Activated effector memory CD4-positive, alpha-beta T cell treated with Interleukin-2 at 50 U/mL for 16 hours (primary cell): ENCODE measurements at regions not wholly inside any gene's neighbourhood (a gene's known extent, or its start where the extent isn't known, plus 50 kb on each side); places are given as distances from the start of the nearest gene placed in this dataset.

ENCODE experiments used
- DNase-seq: peaks from one replicate; pipeline ENCODE4 v3.0.0-alpha.2; 2020

GRCh38 chr18:77763530-77764145 is 514.0 kb downstream of the GALR1 start:
- DNase-seq, result no peak

GRCh38 chr18:77765468-77765867 is 515.8 kb downstream of the GALR1 start:
- DNase-seq, result no peak

GRCh38 chr18:77766421-77766820 is 516.8 kb downstream of the GALR1 start:
- no peak for DNase-seq

- DNase-seq, result no peak
Measured at GRCh38 chr18:77772177-77772576, 522.5 kb downstream of the GALR1 start.

GRCh38 chr18:77776104-77776503 is 526.5 kb downstream of the GALR1 start:
- DNase-seq, result no peak

- no peak for DNase-seq
Measured at GRCh38 chr18:77777163-77777562, 527.5 kb downstream of the GALR1 start.

- no peak for DNase-seq
Measured at GRCh38 chr18:77784759-77785379, 535.2 kb downstream of the GALR1 start.

GRCh38 chr18:77785415-77785975 is 535.8 kb downstream of the GALR1 start:
- no peak for DNase-seq

- DNase-seq, result no peak
Measured at GRCh38 chr18:77803024-77803423, 553.4 kb downstream of the GALR1 start.

GRCh38 chr18:77804382-77804781 is 554.7 kb downstream of the GALR1 start:
- DNase-seq, result no peak

- DNase-seq, result no peak
Measured at GRCh38 chr18:77807650-77808049, 558.0 kb downstream of the GALR1 start.

- no peak for DNase-seq
Measured at GRCh38 chr18:77811503-77811902, 561.9 kb downstream of the GALR1 start.

- no peak for DNase-seq
Measured at GRCh38 chr18:77815666-77816338, 566.2 kb downstream of the GALR1 start.

- no peak for DNase-seq
Measured at GRCh38 chr18:77818328-77818727, 568.7 kb downstream of the GALR1 start.

- no peak for DNase-seq
Measured at GRCh38 chr18:77820472-77820871, 570.8 kb downstream of the GALR1 start.

GRCh38 chr18:77821892-77822291 is 572.2 kb downstream of the GALR1 start:
- DNase-seq, result no peak

GRCh38 chr18:77822632-77823031 is 573.0 kb downstream of the GALR1 start:
- no peak for DNase-seq

- DNase-seq, result no peak
Measured at GRCh38 chr18:77833807-77834206, 584.2 kb downstream of the GALR1 start.

GRCh38 chr18:77851802-77852201 is 602.2 kb downstream of the GALR1 start:
- no peak for DNase-seq

- DNase-seq, result no peak
Measured at GRCh38 chr18:77853859-77854258, 604.2 kb downstream of the GALR1 start.

- no peak for DNase-seq
Measured at GRCh38 chr18:77857678-77858655, 608.3 kb downstream of the GALR1 start.

GRCh38 chr18:77859634-77860033 is 610.0 kb downstream of the GALR1 start:
- DNase-seq, result no peak
